Neutrophil (primary cell): ENCODE measurements at regions not wholly inside any gene's neighbourhood (a gene's known extent, or its start where the extent isn't known, plus 50 kb on each side); places are given as distances from the start of the nearest gene placed in this dataset.

Experiments
- H3K27ac ChIP-seq: fragments of 200-600 bp; sonication (generic); 2 replicates; pipeline ENCODE4 v1.5.1; 2016; ENCODE audit warnings: mild to moderate bottlenecking, moderate library complexity
- H3K27me3 ChIP-seq: fragments of 200-600 bp; sonication (generic); 2 replicates; pipeline ENCODE4 v1.6.0; 2016; ENCODE audit warnings: mild to moderate bottlenecking
- H3K36me3 ChIP-seq: fragments of 200-600 bp; sonication (generic); 2 replicates; pipeline ENCODE4 v1.5.1; 2017
- H3K4me1 ChIP-seq, 2 experiments: fragments of 200-600 bp in 1 of 2; sonication (generic) in 1 of 2; 1 replicate in 1 of 2; 2 replicates in 1 of 2; pipeline versions ENCODE4 v1.5.1 to v1.6.1; 2013 to 2016; ENCODE audit warnings: low read depth in 1 of 2, low read length in 1 of 2, mild to moderate bottlenecking in 1 of 2, moderate library complexity in 1 of 2; ENCODE audit not compliant: control insufficient read depth in 1 of 2, insufficient read depth in 1 of 2
- H3K4me3 ChIP-seq, 2 experiments: fragments of 200-600 bp in 1 of 2; sonication (generic) in 1 of 2; 1 replicate in 1 of 2; 2 replicates in 1 of 2; pipeline ENCODE4 v1.5.1; 2013 to 2016; ENCODE audit warnings: low read depth in 1 of 2, low read length in 1 of 2, mild to moderate bottlenecking in 1 of 2, moderate library complexity in 1 of 2
- H3K9me3 ChIP-seq: fragments of 200-600 bp; sonication (generic); 2 replicates; pipeline ENCODE4 v1.5.1; 2016
- CTCF ChIP-seq: fragments of 200-600 bp; sonication (generic); IDR thresholded peaks from 2 replicates; pipeline ENCODE4 v1.5.1; 2016; ENCODE audit warnings: antibody characterized with exemption

DNA sequence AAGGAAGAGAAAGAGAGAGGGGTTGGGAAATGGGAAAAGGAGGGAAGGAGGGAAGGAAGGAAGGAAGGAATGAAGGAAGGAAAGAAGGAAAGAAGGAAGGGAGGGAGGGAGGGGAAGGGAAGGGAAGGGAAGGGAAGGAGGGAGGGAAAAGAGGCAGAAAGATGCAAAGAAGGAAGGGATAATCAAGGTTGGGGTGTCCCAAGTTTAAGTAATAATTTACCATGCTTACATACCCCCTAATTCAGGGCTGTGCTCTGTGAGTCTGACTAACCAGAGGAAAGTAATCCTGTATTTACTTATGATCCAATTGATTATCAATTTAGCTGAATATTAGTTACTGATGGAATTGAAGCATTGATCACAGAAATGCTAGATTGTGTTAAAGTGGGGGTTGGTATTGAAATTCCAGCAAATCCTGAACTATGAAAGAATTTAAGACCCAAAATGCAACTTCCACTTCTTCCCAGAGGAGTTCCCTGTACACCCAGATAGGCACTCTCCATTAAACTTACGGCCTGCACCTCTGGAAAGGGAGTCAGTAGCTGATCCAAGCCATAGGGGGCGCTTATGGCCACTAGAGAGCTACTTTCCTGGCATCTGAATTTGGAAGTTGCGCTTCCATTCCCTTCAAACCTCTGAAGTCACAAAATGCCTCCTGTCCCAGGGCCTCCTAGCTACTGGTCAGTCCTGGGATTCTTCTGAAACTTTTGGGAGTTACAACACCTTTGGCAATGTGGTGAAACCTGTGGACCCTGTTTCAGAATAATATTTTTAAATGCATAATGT is 162.7 kb upstream of the PWP1 start:
- Histone ChIP-seq H3K27ac (no peak overlapping the region), H3K36me3 (no peaks in the 10 kb centered on the region), H3K27me3 (no peaks in the 10 kb centered on the region), H3K9me3 (no peaks in the 10 kb centered on the region), H3K4me3 (no peak overlapping the region), H3K4me1 (peaks cover 6 to 22% of the 10 kb centered on the region in 2 experiments)
- no peak for TF ChIP-seq CTCF

GRCh38 chr12:107523775-107524535 is 161.6 kb upstream of the PWP1 start:
- Histone ChIP-seq H3K4me1 (peaks cover 6 to 22% of the 10 kb centered on the region in 2 experiments), H3K4me3 (no peak overlapping the region), H3K36me3 (no peaks in the 10 kb centered on the region), H3K27me3 (no peaks in the 10 kb centered on the region), H3K27ac (no peak overlapping the region), H3K9me3 (no peaks in the 10 kb centered on the region)
- no peak for TF ChIP-seq CTCF

- H3K27me3 ChIP-seq: no peaks in the 10 kb centered on the region
- TF ChIP-seq CTCF: no peak
- no peaks in the 10 kb centered on the region for H3K9me3 ChIP-seq
- H3K4me3 ChIP-seq: no peak overlapping the region
- H3K4me1 ChIP-seq: peaks cover 5 to 17% of the 10 kb centered on the region in 2 experiments
- no peak overlapping the region for H3K27ac ChIP-seq
- no peaks in the 10 kb centered on the region for H3K36me3 ChIP-seq
Measured at GRCh38 chr12:107525063-107525718, 160.4 kb upstream of the PWP1 start.

GRCh38 chr12:107525719-107526554 is 159.7 kb upstream of the PWP1 start:
- TF ChIP-seq CTCF: no peak
- no peak overlapping the region for H3K27ac ChIP-seq
- no peaks in the 10 kb centered on the region for H3K27me3 ChIP-seq
- H3K9me3 ChIP-seq: no peaks in the 10 kb centered on the region
- H3K4me3 ChIP-seq: no peak overlapping the region
- no peaks in the 10 kb centered on the region for H3K36me3 ChIP-seq
- peaks cover 0 to 9% of the 10 kb centered on the region in 2 experiments for H3K4me1 ChIP-seq

GRCh38 chr12:107526555-107527180 is 158.9 kb upstream of the PWP1 start:
- no peak for TF ChIP-seq CTCF
- no peaks in the 10 kb centered on the region for H3K27me3 ChIP-seq
- no peaks in the 10 kb centered on the region for H3K36me3 ChIP-seq
- H3K9me3 ChIP-seq: no peaks in the 10 kb centered on the region
- H3K4me1 ChIP-seq: peaks cover 0 to 9% of the 10 kb centered on the region in 2 experiments
- no peak overlapping the region for H3K27ac ChIP-seq
- no peak overlapping the region for H3K4me3 ChIP-seq
